Stimulated activated CD8-positive, alpha-beta memory T cell treated with anti-CD3 and anti-CD28 coated beads, Interleukin-4, amount 100 ng/mL, for 1 hour (primary cell): ENCODE measurements at regions not wholly inside any gene's neighbourhood (a gene's known extent, or its start where the extent isn't known, plus 50 kb on each side); places are given as distances from the start of the nearest gene placed in this dataset.
"Not testable (repeated sequence)": the region's sequence is repeated elsewhere in the genome, so short reads cannot be mapped to it uniquely, and the experiment has no call there.

Experiments
- DNase-seq, 2 donors: peaks; one replicate each; pipeline ENCODE4 v3.0.0-alpha.2; 2020; ENCODE audit warnings: low read depth in 2 of 2, low spot score in 1 of 2

- no peak for DNase-seq
Observed at GRCh38 chr15:79157631-79158592, 67.3 kb upstream of the RASGRF1 start.

DNA sequence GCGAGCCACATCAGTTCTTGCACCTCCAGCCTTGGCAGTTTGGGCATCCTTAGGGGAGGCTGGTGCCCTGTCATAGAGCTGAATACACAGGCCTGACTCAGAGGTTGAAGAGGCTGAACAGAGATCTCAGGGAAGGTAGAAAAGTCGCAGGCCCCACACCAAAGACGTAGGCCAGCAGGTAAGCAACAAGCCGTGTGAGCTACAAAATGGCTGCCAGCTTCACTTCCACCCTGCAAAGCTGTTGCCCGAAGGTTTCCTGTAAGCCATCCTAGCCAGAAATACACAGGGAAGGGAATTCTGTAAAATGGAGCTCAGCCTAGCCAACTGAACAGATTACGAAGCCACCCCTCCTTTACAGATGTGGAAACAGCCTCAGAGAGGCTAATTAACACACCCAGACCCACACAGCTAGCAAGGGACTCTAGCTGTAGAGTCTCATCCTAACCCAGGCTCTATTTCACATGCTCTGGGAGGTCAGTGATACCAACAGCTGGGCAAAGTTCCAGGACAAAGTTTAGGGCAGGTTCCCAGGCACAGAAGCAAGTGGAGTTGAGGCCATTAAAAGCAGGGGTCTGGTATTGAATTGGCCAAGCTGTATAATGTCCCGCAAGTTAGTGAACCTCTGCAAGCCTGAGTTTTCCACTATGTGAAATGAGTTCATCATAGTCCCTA lies 66.3 kb upstream of the RASGRF1 start:
- DNase-seq = no peak

DNA sequence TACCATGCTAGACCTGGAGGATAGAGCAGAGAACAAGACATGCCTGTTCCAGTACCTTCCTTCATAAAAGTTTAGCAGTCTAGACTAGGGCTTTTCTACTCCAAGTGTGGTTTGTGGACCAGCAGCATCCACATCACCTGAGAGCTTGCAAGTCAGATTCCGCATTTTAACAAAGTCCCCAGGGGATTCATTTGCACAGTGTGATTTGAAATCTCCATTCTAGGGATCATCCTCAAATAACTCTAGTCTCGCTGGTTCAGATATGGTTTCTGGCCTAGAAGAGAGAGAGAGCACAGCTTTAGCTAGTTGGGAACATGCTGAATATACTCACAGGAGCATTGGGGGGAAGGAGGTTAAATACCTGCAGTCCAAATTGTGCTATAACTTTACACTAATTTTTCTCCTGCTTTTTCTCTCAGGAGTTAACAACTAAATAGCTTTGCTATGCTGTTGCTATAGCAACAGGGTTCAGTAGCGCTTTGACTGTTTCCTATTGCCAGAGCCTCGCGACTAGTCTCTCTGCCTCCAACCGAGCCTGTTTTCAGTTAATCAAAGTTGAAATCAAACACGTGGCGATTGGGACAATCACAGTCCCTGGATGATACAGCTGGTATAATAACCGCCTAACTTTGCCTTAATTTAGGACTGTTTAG lies 64.0 kb upstream of the RASGRF1 start:
- no peak for DNase-seq

DNA sequence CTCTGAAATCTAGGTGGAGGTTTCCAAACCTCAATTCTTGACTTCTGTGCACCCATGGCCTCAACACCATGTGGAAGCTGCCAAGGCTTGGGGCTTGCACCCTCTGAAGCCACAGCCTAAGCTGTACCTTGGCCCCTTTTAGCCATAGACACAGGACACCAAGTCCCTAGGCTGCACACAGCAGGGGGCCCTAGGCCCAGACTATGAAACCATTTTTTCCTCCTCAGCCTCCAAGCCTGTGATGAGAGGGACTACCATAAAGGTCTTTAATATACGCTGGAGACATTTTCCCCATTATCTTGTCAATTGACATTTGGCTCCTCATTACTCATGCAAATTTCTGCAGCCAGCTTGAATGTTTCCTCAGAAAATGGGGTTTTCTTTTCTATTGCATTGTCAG lies 53.7 kb upstream of the RASGRF1 start:
- not testable (repeated sequence) for DNase-seq

DNA sequence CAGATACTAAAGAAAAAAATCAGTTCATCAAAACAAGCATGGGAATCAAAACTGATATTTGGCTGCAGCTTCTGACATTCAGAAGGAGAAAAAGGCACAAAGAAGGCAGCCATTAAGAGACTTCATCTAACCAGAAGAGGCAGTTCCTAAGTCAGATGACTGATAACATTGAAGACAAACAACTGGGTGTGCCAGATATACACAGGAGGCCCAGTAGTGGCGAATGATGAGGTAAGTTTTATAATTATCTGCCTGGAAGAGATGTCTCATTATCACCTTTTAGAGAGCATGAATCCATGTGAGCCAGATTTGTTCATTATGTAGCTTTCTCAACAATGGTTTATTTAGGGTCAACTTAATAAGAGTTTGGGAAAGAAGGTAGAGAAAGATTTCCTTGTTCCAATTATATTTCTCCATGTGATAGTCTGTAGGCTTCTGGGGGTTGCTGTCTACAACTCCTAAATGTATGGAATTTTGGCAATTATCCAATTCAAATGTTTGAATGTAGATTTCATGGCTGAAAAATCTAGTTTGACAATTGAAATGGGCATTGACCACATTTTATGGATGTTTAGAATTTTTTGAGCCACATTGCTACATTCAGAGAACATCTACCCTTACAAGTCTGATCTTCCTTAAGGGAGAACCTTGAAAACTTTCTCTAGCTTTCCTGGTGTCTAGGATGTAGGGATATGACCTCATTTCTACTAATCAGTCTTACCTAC lies 50.4 kb upstream of the RASGRF1 start:
- no peak for DNase-seq
